ENCODE measurements at regions not wholly inside any gene's neighbourhood (a gene's known extent, or its start where the extent isn't known, plus 50 kb on each side); places are given as distances from the start of the nearest gene placed in this dataset.

DNA sequence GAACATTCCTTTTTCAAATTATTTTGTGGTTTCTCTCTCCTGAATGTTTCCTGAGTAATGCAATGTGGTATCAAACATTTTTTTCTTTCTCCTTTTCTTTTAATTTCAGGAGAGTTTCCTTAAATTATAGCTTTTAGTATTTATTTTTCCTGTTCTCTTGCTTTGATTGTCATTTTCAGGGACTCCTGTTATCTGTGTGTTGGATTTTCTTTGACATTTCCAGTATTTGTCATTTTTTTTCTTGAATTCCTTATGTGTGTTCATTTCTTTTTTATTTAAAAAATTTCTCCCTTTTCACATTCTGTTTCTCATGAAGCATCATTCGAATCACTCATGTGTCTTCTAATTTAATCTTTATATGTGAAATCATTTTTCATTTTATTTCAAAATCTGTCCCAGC lies 61.0 kb downstream of the NPPC start:
- WGBS, 2 experiments (ENCODE audit: extremely low coverage in 1 of 2, insufficient coverage in 1 of 2, insufficient read length in 1 of 2, insufficient replicate concordance in 2 of 2, low coverage in 1 of 2, low lambda C conversion rate in 2 of 2, missing lambda C conversion rate in 1 of 2) = 88% methylated on average over 1 of the region's 1 CpG; no CpG with 5 or more reads in 1 of the 2 experiments
- H2BK120ac ChIP-seq (replicated peaks; ENCODE audit: low read depth, low read length) = no peak overlapping the region

More for the DNA sequence above, 61.0 kb downstream of the NPPC start:
- Histone ChIP-seq H3K14ac (ENCODE audit: insufficient read length) (no peak overlapping the region), H3K9ac (replicated peaks in 1 of 4; ENCODE audit: extremely low read depth in 1 of 4, low read depth in 3 of 4, low read length in 3 of 4) (no peak overlapping the region), H3K18ac (ENCODE audit: extremely low read depth, low read length) (no peak overlapping the region), H3K27me3 (replicated peaks in 1 of 4; ENCODE audit: control insufficient read depth in 3 of 4, extremely low read depth in 1 of 4, insufficient read depth in 3 of 4, low read length in 3 of 4) (no peaks in the 10 kb centered on the region), H4K8ac (ENCODE audit: extremely low read depth, insufficient read depth, low read length) (no peak overlapping the region), H3K9me3 (ENCODE audit: insufficient read depth in 2 of 2, low read depth in 1 of 2, low read length in 1 of 2) (no peaks in the 10 kb centered on the region), H2AK5ac (ENCODE audit: low read depth, low read length) (no peak overlapping the region), H3K79me2 (ENCODE audit: control insufficient read depth in 1 of 2, insufficient read depth in 2 of 2, low read length in 2 of 2) (no peaks in the 10 kb centered on the region), H4K5ac (ENCODE audit: insufficient read length, low read depth, low read length) (no peak overlapping the region), H3K4ac (replicated peaks; ENCODE audit: insufficient read length, low read depth, low read length) (no peak overlapping the region), H2BK20ac (ENCODE audit: low read length) (no peak overlapping the region), H2BK12ac (ENCODE audit: low read depth, low read length) (no peak overlapping the region), H2BK5ac (ENCODE audit: low read depth, low read length) (no peak overlapping the region), H4K91ac (replicated peaks; ENCODE audit: insufficient read length, low read length) (no peak overlapping the region), H3K4me2 (ENCODE audit: insufficient read depth in 1 of 2, low read depth in 2 of 2, low read length in 2 of 2) (no peak overlapping the region), H3K36me3 (ENCODE audit: control insufficient read depth in 2 of 4, insufficient read depth in 4 of 4, low read length in 3 of 4) (no peaks in the 10 kb centered on the region), H3K4me1 (replicated peaks in 1 of 4; ENCODE audit: control insufficient read depth in 3 of 4, insufficient read depth in 4 of 4, low read length in 3 of 4) (no peaks in the 10 kb centered on the region), H3K4me3 (ENCODE audit: extremely low read depth in 1 of 4, insufficient read depth in 2 of 4, low read depth in 3 of 4, low read length in 4 of 4) (no peak overlapping the region), H4K20me1 (replicated peaks in 1 of 2; ENCODE audit: control insufficient read depth in 1 of 2, insufficient read depth in 2 of 2, low read length in 2 of 2) (no peaks in the 10 kb centered on the region), H2BK15ac (ENCODE audit: low read length) (no peak overlapping the region), H3K23ac (ENCODE audit: insufficient read length) (no peak overlapping the region), H3K27ac (ENCODE audit: low read depth, low read length) (no peak overlapping the region), H2AFZ (ENCODE audit: low read length) (no peak overlapping the region), H3K23me2 (ENCODE audit: low read depth, low read length) (no peaks in the 10 kb centered on the region; the same call in 1 of the 2 replicates), H3K79me1 (ENCODE audit: low read depth, low read length) (no peaks in the 10 kb centered on the region), H3K56ac (replicated peaks; ENCODE audit: insufficient read length, low read depth, low read length) (no peak overlapping the region)
- TF ChIP-seq SIN3A (conservative IDR thresholded peaks at IDR 0.05 in 1 of 2, IDR thresholded peaks at IDR 0.05 in 1 of 2; ENCODE audit: low read depth in 1 of 2, low read length in 2 of 2) = no peak
- no peak for TF ChIP-seq EGR1 (IDR thresholded peaks at IDR 0.05; ENCODE audit: borderline replicate concordance, low read depth, low read length)
- no peak for TF ChIP-seq POLR2AphosphoS5 (IDR thresholded peaks at IDR 0.05; ENCODE audit: low read depth, low read length)
- TF ChIP-seq ASH2L (IDR thresholded peaks at IDR 0.05; ENCODE audit: low read length) = no peak
- TF ChIP-seq CREB1 (IDR thresholded peaks at IDR 0.05) = no peak
- TF ChIP-seq SP4 (IDR thresholded peaks at IDR 0.05; ENCODE audit: low read length) = no peak
- TF ChIP-seq KDM1A (IDR thresholded peaks at IDR 0.05; ENCODE audit: borderline replicate concordance, low read length) = no peak
- TF ChIP-seq SIRT6 (IDR thresholded peaks at IDR 0.05; ENCODE audit: low read length) = no peak
- ChIA-PET CTCF (ENCODE audit: partially characterized antibody) (interaction anchor here (1.0 to 1.3 kb wide), 3 partner anchors 15 to 277 kb away, joined by 3 to 5 read pairs (median 3); no protein-coding TSS in a partner anchor), POLR2A (ENCODE audit: partially characterized antibody) (no interaction called here)
- FAIRE-seq = no peak
- no peak for DNase-seq (ENCODE audit: low read depth in 1 of 2, low spot score in 2 of 2)

Data from H1 (cell line).